Naive thymus-derived CD8-positive, alpha-beta T cell (primary cell): ENCODE measurements at regions not wholly inside any gene's neighbourhood (a gene's known extent, or its start where the extent isn't known, plus 50 kb on each side); places are given as distances from the start of the nearest gene placed in this dataset.

ENCODE experiments used
- ATAC-seq, 2 donors: fragments of 150-1000 bp; cut with Tn5 transposase in 1 of 2; sonication (Bioruptor Pico), chemical (Tn5 transposase) in 1 of 2; 1 replicate in 1 of 2; 2 replicates in 1 of 2; pipeline ENCODE4 v1.10.0; 2021; ENCODE audit warnings: mild to moderate bottlenecking in 2 of 2, moderate library complexity in 2 of 2
- POLR2A ChIA-PET: fragments of 350-600 bp; sonication (Branson Sonifier 250); formaldehyde crosslinking; loops from one replicate; lab custom pipeline; 2021; ENCODE audit warnings: antibody characterized with exemption; lab: Charles Lee
- DNase-seq, 10 donors: peaks; one replicate each; pipeline versions ENCODE4 v3.0.0 to v3.0.0-alpha.2; 2020 to 2022
- H3K27ac Mint-ChIP-seq, 10 donors: one replicate each; pipeline ENCODE4 v1.8.0; 2020 to 2022; ENCODE audit warnings: mild to moderate bottlenecking in 10 of 10, mixed read lengths in 10 of 10, moderate library complexity in 4 of 10, inconsistent platforms in 1 of 10
- H3K27me3 Mint-ChIP-seq, 5 donors: one replicate each; pipeline ENCODE4 v1.8.0; 2021 to 2022; ENCODE audit warnings: mixed read lengths in 5 of 5
- H3K36me3 Mint-ChIP-seq, 3 donors: one replicate each; pipeline ENCODE4 v1.8.0; 2020 to 2022; ENCODE audit warnings: mixed read lengths in 3 of 3, mild to moderate bottlenecking in 2 of 3, inconsistent platforms in 1 of 3
- H3K4me1 Mint-ChIP-seq, 4 donors: one replicate each; pipeline ENCODE4 v1.8.0; 2021 to 2022; ENCODE audit warnings: mixed read lengths in 4 of 4
- H3K4me3 Mint-ChIP-seq, 10 donors: one replicate each; pipeline ENCODE4 v1.8.0; 2020 to 2022; ENCODE audit warnings: mild to moderate bottlenecking in 10 of 10, mixed read lengths in 10 of 10, moderate library complexity in 6 of 10, inconsistent platforms in 1 of 10
- H3K9me3 Mint-ChIP-seq, 9 donors: one replicate each; pipeline ENCODE4 v1.8.0; 2020 to 2022; ENCODE audit warnings: mixed read lengths in 9 of 9, mild to moderate bottlenecking in 3 of 9, inconsistent platforms in 1 of 9, moderate library complexity in 1 of 9

DNA sequence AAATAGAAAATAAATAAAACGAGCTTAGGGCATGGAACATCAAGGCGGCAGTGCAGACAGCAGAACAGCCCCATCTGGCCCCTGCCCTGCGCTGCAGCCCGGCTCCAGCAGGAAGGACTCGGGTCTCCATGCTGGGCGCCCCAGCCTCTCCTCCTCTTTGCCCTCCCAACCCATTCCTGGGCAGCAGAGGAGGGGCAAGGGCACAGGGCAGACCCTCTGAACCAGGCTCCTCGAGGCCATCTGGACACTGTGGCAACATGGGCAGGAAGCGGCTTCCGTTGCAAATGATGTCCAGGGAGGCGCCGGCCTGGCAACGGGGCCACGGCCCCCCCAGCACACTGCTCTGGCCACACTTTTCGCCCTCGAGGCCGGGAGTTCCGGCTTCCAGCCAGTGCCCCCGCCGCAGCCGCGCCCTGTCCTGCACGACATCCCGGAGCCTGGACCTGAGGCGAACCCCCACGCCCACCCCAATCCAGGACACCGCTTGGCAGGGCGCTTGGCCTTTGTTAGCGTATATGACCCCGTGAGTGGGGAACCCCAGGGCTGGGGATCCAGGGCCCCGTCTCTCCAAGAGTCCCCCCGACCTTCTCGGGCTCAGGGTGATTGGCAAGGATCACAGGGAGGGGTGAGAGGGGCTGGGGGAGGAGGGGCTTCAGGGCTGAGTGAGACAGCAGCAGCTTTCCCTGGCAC lies 192.1 kb downstream of the IGLL1 start:
- H3K27me3 Mint-ChIP-seq: peaks cover 0 to 4% (median 0%) of the 10 kb centered on the region in 5 donors
- ATAC-seq: no peak
- H3K36me3 Mint-ChIP-seq: no peaks in the 10 kb centered on the region
- no peak overlapping the region for H3K27ac Mint-ChIP-seq
- POLR2A ChIA-PET: no interaction called here
- no peak overlapping the region for H3K4me3 Mint-ChIP-seq
- H3K4me1 Mint-ChIP-seq: no peaks in the 10 kb centered on the region
- H3K9me3 Mint-ChIP-seq: no peaks in the 10 kb centered on the region
- DNase-seq: no peak

DNA sequence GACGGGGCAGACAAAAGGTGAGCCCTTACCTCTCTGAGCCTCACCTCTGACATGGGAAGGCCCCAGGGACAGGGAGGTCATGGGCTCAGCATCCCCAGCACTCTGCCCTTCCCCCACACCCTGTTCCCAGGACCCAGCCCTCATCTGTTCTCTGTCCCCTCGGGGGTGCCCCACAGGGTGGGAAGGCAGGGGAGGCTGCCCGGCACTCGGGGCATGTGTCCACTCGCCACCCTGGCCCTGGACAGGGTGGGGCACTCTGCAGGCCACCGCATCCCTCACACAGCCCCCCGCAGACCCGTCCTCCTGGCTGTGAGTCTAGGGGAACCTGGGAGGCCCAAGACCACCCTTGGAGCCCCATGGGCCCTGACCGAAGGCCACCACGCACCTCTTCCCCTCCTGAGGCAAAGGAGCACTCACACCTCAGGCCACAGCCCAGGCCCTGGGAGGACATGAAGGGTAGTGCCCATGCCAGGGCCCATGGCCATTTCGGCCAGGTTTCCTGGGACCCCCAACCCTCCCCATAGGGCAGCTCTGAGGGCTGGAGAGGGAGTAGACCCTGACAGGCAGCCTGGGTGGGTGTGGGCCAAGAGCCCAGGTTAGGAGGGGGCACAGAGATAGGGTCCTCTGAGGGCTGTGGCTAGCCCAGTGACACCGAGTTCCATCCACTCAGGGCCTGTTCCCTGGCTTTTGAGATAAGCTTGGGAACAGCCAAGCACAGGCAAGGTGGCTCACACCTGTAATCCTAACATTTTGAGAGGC lies 193.1 kb downstream of the IGLL1 start:
- no peak overlapping the region for H3K4me3 Mint-ChIP-seq
- H3K27ac Mint-ChIP-seq: no peak overlapping the region
- no peak for ATAC-seq
- no peaks in the 10 kb centered on the region for H3K4me1 Mint-ChIP-seq
- no peaks in the 10 kb centered on the region for H3K36me3 Mint-ChIP-seq
- no peak for DNase-seq
- POLR2A ChIA-PET: no interaction called here
- peaks cover 0 to 4% (median 0%) of the 10 kb centered on the region in 5 donors for H3K27me3 Mint-ChIP-seq
- H3K9me3 Mint-ChIP-seq: no peaks in the 10 kb centered on the region

GRCh38 chr22:23385678-23386631 lies 194.1 kb downstream of the IGLL1 start:
- Mint-ChIP-seq H3K27me3 (peaks cover 0 to 4% (median 0%) of the 10 kb centered on the region in 5 donors), H3K9me3 (no peaks in the 10 kb centered on the region), H3K4me3 (no peak overlapping the region), H3K36me3 (no peaks in the 10 kb centered on the region), H3K4me1 (no peaks in the 10 kb centered on the region), H3K27ac (peak overlapping the region in 3 of 10 donors; percentile 13 to 53 (median 34))
- POLR2A ChIA-PET: interaction anchor here (0.5 to 1.1 kb wide), 3 partner anchors 35 to 571 kb away, joined by 3 to 5 read pairs (median 3); partner anchors contain the start of gene BCR
- DNase-seq (peak; percentile 55 to 84 (median 74)), ATAC-seq (peak; percentile 87 to 93)

- Mint-ChIP-seq H3K4me3 (no peak overlapping the region), H3K27ac (no peak overlapping the region), H3K4me1 (no peaks in the 10 kb centered on the region), H3K27me3 (peaks cover 0 to 4% (median 0%) of the 10 kb centered on the region in 5 donors), H3K9me3 (no peaks in the 10 kb centered on the region), H3K36me3 (no peaks in the 10 kb centered on the region)
- no peak for DNase-seq
- POLR2A ChIA-PET: interaction anchor here (1.1 kb wide), 1 partner anchor 205 kb away, joined by 3 read pairs; the partner anchor contains the start of gene BCR
- ATAC-seq: no peak
Observed at GRCh38 chr22:23384923-23385677, 195.0 kb downstream of the IGLL1 start.

DNA sequence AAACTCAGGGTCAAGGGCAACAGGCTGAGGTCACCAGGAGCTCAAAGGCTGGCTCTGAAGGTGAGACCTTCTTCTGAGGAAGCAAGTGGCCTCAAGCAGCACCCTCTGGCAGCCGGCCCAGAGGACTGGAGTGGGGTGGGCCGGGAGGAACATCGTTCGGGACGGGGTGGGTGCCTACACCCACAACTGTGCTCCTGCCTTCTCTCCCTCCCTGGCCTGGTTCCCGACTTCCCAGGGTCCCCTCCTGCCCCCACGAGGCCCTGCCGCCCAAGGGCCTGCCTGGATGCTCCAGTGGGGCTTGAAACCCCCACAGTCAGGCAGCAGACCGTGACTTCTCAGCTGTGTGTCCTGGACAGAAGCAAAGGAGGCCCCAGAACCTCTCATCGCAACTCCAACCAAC lies 195.7 kb downstream of the IGLL1 start:
- ATAC-seq: no peak
- DNase-seq: no peak
- Mint-ChIP-seq H3K27me3 (peaks cover 0 to 4% (median 0%) of the 10 kb centered on the region in 5 donors), H3K36me3 (no peaks in the 10 kb centered on the region), H3K4me1 (no peaks in the 10 kb centered on the region), H3K27ac (no peak overlapping the region), H3K9me3 (no peaks in the 10 kb centered on the region), H3K4me3 (no peak overlapping the region)
- POLR2A ChIA-PET: no interaction called here

- Mint-ChIP-seq H3K9me3 (no peaks in the 10 kb centered on the region), H3K36me3 (no peaks in the 10 kb centered on the region), H3K4me3 (no peak overlapping the region), H3K27me3 (peaks cover 0 to 4% (median 0%) of the 10 kb centered on the region in 5 donors), H3K27ac (peak overlapping the region in 1 of 10 donors; percentile 44), H3K4me1 (no peaks in the 10 kb centered on the region)
- POLR2A ChIA-PET: no interaction called here
- ATAC-seq (no peak), DNase-seq (no peak)
Observed at GRCh38 chr22:23383491-23384361, 196.4 kb downstream of the IGLL1 start.

- Mint-ChIP-seq H3K27me3 (peaks cover 0 to 4% (median 0%) of the 10 kb centered on the region in 5 donors), H3K27ac (no peak overlapping the region), H3K9me3 (no peaks in the 10 kb centered on the region), H3K36me3 (no peaks in the 10 kb centered on the region), H3K4me1 (no peaks in the 10 kb centered on the region), H3K4me3 (no peak overlapping the region)
- POLR2A ChIA-PET: interaction anchor here (0.6 kb wide), 1 partner anchor 367 kb away, joined by 3 read pairs; no protein-coding TSS in a partner anchor
- ATAC-seq (no peak), DNase-seq (no peak)
Observed at GRCh38 chr22:23382428-23383218, 197.5 kb downstream of the IGLL1 start.

- H3K4me3 Mint-ChIP-seq: no peak overlapping the region
- no peak overlapping the region for H3K27ac Mint-ChIP-seq
- no peaks in the 10 kb centered on the region for H3K9me3 Mint-ChIP-seq
Observed at GRCh38 chr22:23381661-23382427, 198.2 kb downstream of the IGLL1 start.

DNA sequence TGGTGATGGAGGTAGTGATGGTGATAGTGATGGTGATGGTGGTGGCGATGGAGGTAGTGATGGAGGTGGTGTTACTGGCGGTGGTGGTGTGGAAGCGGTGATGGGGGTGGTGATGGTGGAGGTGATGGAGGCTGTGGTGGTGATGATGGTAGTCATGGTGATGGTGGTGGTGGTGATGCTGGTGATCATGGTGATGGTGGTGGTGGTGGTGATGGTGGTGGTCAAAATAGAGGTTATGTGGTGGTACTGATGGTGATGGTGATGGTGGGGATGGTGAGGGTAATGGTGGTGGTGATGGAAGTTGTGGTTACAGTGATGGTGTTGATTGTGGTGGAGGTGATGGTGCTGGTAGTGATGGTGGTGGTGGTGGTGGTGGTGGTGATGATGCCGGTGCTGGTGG lies 199.2 kb downstream of the IGLL1 start:
- no peaks in the 10 kb centered on the region for H3K9me3 Mint-ChIP-seq
- DNase-seq (no peak), ATAC-seq (no peak)
- no peaks in the 10 kb centered on the region for H3K4me1 Mint-ChIP-seq
- POLR2A ChIA-PET: no interaction called here
- H3K27me3 Mint-ChIP-seq: peaks cover 0 to 3% (median 0%) of the 10 kb centered on the region in 5 donors
- no peaks in the 10 kb centered on the region for H3K36me3 Mint-ChIP-seq
- peak overlapping the region in 4 of 10 donors; percentile 4 to 65 (median 44) for H3K27ac Mint-ChIP-seq
- H3K4me3 Mint-ChIP-seq: no peak overlapping the region

More at GRCh38 chr22:23381661-23382427, 198.2 kb downstream of the IGLL1 start:
- DNase-seq (no peak), ATAC-seq (no peak)
- H3K27me3 Mint-ChIP-seq: peaks cover 0 to 4% (median 0%) of the 10 kb centered on the region in 5 donors
- no peaks in the 10 kb centered on the region for H3K36me3 Mint-ChIP-seq
- POLR2A ChIA-PET: no interaction called here
- no peaks in the 10 kb centered on the region for H3K4me1 Mint-ChIP-seq

- Mint-ChIP-seq H3K36me3 (no peaks in the 10 kb centered on the region), H3K27me3 (peaks cover 0 to 6% (median 0%) of the 10 kb centered on the region in 5 donors), H3K4me1 (no peaks in the 10 kb centered on the region), H3K9me3 (no peaks in the 10 kb centered on the region), H3K4me3 (no peak overlapping the region), H3K27ac (no peak overlapping the region)
- ATAC-seq: no peak
- no peak for DNase-seq
- POLR2A ChIA-PET: no interaction called here
Observed at GRCh38 chr22:23380230-23380573, 199.9 kb downstream of the IGLL1 start.
